IPS DF 6.9 (cell line): ENCODE measurements at regions not wholly inside any gene's neighbourhood (a gene's known extent, or its start where the extent isn't known, plus 50 kb on each side); places are given as distances from the start of the nearest gene placed in this dataset.

Experiments
- DNase-seq: peaks from one replicate; pipeline ENCODE4 v3.0.0-alpha.2; 2013; ENCODE audit warnings: low read depth, low spot score
- H3K27ac ChIP-seq: one replicate; pipeline ENCODE4 v1.5.1; 2013; ENCODE audit warnings: low read length, control low read depth
- H3K27me3 ChIP-seq: 2 replicates; pipeline ENCODE4 v1.6.1; 2013; ENCODE audit warnings: mild to moderate bottlenecking, low read length; ENCODE audit not compliant: control insufficient read depth, insufficient read depth
- H3K36me3 ChIP-seq: 2 replicates; pipeline ENCODE4 v1.6.1; 2013; ENCODE audit warnings: low read length; ENCODE audit not compliant: control insufficient read depth, insufficient read depth
- H3K4me1 ChIP-seq: 2 replicates; pipeline ENCODE4 v1.6.1; 2013; ENCODE audit warnings: low read length; ENCODE audit not compliant: control insufficient read depth, insufficient read depth
- H3K4me3 ChIP-seq: 2 replicates; pipeline ENCODE4 v1.5.1; 2013; ENCODE audit warnings: mild to moderate bottlenecking, low read length
- H3K9me3 ChIP-seq: 2 replicates; pipeline ENCODE4 v1.6.1; 2013; ENCODE audit warnings: low read length, inconsistent platforms; ENCODE audit not compliant: control insufficient read depth, insufficient read depth
- WGBS: extraction: QIAGEN DNeasy Blood & Tissue Kit; methylation state at CpG from one replicate; pipeline ENCODE4 v1.1.7; 2013; ENCODE audit warnings: mixed read lengths, missing lambda C conversion rate; ENCODE audit not compliant: insufficient read length, insufficient coverage; 5-methylcytosine and 5-hydroxymethylcytosine counted together

DNA sequence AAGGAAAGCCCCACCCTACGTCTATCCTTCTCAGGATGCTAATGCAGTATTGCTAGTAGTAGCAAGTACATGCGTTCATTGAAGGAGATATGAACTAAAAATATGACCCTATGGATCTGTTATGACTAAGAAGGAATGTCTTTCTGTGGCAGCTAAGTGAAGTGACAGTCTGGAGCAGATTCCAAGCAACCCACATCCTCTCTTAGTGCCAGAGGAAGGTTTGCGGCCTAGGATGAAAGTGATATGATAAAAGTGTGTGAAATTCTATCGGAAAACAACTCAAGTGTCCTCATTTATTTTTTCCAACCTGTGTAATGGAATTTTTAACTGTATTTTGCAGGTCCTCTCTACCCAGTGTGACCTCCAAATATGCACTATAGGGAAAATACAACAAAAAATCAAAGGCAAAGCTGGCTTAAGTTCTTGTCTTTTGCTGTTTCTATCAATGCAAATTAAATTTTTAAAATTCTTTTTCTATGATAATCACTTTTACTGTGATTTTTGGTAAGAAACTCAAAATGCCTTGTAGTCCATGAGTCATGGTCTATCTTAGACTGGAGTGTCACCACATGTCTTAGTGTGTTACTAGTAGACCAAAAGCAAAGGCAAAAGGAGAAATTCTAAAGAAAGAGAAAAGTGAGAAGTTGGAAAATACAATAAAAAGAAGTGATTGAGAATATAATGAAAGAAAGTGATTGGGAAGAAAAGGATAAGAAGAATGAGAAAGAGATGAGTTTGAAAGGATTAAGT is 161.2 kb upstream of the TMCO5A start:
- Histone ChIP-seq H3K4me1 (no peaks in the 10 kb centered on the region), H3K27me3 (no peaks in the 10 kb centered on the region), H3K4me3 (no peak overlapping the region), H3K27ac (no peak overlapping the region), H3K9me3 (no peaks in the 10 kb centered on the region), H3K36me3 (no peaks in the 10 kb centered on the region)
- no peak for DNase-seq
- no CpG with 5 or more reads among the region's 4 CpGs for WGBS

DNA sequence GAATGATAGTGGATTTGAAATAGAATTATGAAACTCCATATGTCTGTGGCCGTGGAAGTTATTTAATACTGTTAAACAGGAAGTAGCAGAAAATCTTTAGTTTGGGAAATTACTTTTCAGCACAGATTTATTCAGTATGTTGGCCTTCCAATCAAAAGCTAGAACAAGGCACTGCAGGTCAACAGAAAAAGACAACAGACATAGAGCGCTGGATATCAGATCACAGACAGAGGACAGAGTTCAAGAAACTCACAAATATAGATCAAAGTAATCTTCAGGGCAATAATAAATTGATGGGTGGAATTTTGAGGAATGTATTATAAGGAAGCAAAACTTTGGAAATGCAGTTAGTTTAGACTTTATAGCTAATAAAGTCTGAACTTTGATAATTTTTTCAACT is 159.5 kb upstream of the TMCO5A start:
- Histone ChIP-seq H3K4me1 (no peaks in the 10 kb centered on the region), H3K27me3 (no peaks in the 10 kb centered on the region), H3K9me3 (no peaks in the 10 kb centered on the region), H3K27ac (no peak overlapping the region), H3K36me3 (no peaks in the 10 kb centered on the region), H3K4me3 (no peak overlapping the region)
- no peak for DNase-seq
- WGBS, result no CpG with 5 or more reads among the region's 2 CpGs

DNA sequence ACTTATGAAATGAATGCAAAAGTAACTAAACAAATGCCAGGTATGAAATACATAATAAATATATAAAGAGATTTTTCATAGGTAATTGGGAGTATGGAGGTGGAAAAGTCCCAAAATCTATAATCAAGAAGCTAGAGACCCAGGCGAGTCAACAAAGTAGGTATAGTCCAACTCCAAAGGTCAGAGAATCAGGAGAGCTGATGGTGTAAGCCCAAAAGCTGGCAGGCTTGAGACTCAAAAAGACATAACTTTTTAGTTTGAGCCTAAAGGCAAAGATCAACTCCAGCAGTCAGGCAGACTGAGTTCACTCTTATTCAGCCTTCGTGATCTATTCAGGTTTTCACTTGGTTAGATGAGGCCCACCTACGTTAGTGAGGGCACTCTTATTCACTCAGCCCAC is 157.4 kb upstream of the TMCO5A start:
- Histone ChIP-seq H3K9me3 (no peaks in the 10 kb centered on the region), H3K4me3 (no peak overlapping the region), H3K27me3 (no peaks in the 10 kb centered on the region), H3K36me3 (no peaks in the 10 kb centered on the region), H3K4me1 (no peaks in the 10 kb centered on the region), H3K27ac (no peak overlapping the region)
- no peak for DNase-seq
- WGBS, result no CpG with 5 or more reads among the region's 3 CpGs

DNA sequence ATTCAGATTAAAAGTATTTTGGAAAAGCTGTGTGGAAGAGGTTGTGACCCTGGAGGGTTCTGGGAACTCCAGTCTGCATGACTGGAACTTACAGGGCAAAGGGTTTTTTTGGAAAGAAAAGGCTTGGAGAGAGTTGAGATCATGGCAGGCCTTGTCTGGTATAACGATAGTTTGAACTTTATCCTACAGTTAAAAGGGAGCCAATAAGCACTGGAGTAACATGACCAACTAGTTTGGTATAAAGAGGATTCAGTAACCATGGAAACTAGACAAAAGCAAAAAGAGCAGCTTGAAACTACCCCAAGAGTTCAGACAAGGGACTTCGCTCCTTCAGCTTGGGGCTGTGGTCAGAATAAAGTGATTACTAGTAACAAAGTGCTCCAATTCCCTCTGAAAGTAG is 151.2 kb upstream of the TMCO5A start:
- no peak overlapping the region for H3K27ac ChIP-seq
- H3K9me3 ChIP-seq, result no peaks in the 10 kb centered on the region
- H3K4me1 ChIP-seq, result no peaks in the 10 kb centered on the region
- DNase-seq, result no peak
- no peak overlapping the region for H3K4me3 ChIP-seq
- no peaks in the 10 kb centered on the region for H3K27me3 ChIP-seq
- no peaks in the 10 kb centered on the region for H3K36me3 ChIP-seq
- WGBS, result no CpG with 5 or more reads among the region's 2 CpGs

DNA sequence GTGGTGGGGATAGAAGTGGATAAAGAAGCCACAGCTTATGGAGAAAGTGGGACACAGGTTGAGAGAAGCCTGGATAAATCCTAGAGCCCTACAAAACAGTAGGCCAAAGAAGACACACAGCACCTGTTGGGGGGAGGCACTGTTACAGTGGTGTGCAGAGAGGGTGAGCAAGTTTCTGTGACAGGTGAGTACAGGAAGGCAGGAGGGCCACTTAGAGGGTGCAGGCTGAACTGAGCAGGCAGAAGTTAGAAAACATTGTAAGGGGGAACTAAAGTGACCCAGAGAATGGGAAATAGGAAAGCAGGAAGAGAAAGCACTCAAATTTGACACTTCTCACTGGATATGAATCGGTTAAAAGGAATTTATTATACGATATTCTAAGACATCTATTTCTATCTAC is 146.1 kb upstream of the TMCO5A start:
- no peaks in the 10 kb centered on the region for H3K27me3 ChIP-seq
- no peak for DNase-seq
- H3K4me1 ChIP-seq, result no peaks in the 10 kb centered on the region
- no peak overlapping the region for H3K4me3 ChIP-seq
- H3K36me3 ChIP-seq, result no peaks in the 10 kb centered on the region
- no CpG with 5 or more reads among the region's 2 CpGs for WGBS
- H3K27ac ChIP-seq, result no peak overlapping the region
- no peaks in the 10 kb centered on the region for H3K9me3 ChIP-seq

DNA sequence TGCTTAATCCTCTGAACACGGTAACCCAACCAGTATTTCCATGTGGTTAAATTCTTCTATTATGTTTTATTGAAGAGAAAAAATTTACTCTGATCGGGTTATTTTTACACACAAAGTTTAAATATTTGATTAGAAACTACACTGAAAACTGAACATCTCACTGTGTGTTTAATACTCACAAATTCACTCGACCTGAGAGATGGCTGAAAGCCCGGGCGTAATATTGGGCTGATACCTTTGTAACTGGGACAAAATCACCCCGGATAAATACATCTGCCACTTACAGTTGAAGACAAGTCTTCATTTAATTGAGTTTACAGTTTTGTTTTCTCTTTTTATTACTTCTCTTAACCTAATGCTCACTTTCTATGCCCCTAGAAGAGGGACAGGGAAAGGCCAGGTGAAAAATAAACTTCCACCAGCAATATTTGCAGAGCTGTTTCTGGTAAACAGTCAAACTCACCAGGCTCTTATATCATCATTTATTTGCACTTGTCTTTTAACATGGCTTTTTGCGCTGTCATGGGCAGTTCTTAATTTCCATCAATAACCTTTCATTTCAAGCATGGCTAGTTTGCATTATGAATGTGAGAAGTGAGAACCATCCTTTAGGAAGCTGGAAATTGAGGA is 145.6 kb upstream of the TMCO5A start:
- DNase-seq, result no peak
- Histone ChIP-seq H3K4me1 (no peaks in the 10 kb centered on the region), H3K27me3 (no peaks in the 10 kb centered on the region), H3K27ac (no peak overlapping the region), H3K9me3 (no peaks in the 10 kb centered on the region), H3K4me3 (no peak overlapping the region), H3K36me3 (no peaks in the 10 kb centered on the region)
- WGBS, result no CpG with 5 or more reads among the region's 7 CpGs

DNA sequence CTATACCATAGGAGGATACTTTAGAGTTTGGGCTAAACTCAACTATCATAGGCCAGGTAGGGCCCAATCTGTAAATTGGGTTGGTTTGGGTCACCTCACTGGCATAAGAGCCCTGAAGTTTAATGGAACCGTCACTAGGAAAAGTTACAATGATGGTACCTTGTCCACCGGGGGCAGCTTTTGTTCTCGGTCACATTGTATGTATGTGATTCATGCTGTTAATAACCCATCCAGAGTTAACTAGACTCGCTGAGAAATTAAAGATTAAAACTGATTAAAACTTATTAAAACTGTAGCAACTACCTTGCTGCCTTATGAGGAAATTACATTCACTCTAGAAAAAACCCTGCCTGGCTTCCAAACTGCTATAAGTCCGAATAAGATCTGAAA is 145.0 kb upstream of the TMCO5A start:
- Histone ChIP-seq H3K27me3 (no peaks in the 10 kb centered on the region), H3K27ac (no peak overlapping the region)
- no peak for DNase-seq

DNA sequence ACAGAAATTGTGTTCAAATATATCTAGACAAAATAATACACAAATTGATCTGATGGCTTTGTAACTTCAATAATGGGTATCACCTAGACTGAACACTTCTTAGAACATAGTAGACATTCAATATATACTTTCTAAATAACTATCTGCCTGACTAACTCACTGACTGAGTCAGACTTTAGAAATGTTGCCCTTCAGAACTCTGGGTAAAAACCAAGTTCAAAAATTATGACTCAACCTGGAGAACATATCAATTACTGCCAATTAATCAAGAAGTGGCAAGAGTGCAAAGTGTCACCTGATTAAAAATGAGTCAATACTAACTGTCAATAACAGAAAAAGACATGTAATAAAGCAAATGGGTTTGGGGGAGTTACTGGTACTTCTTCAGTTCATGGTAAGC is 144.6 kb upstream of the TMCO5A start:
- Histone ChIP-seq H3K27me3 (no peaks in the 10 kb centered on the region), H3K4me3 (no peak overlapping the region), H3K4me1 (no peaks in the 10 kb centered on the region), H3K27ac (no peak overlapping the region), H3K36me3 (no peaks in the 10 kb centered on the region), H3K9me3 (no peaks in the 10 kb centered on the region)
- no peak for DNase-seq

More for the DNA sequence above, 145.0 kb upstream of the TMCO5A start:
- H3K36me3 ChIP-seq, result no peaks in the 10 kb centered on the region
- H3K9me3 ChIP-seq, result no peaks in the 10 kb centered on the region
- WGBS, result no CpG with 5 or more reads among the region's 5 CpGs
- no peak overlapping the region for H3K4me3 ChIP-seq
- no peaks in the 10 kb centered on the region for H3K4me1 ChIP-seq

DNA sequence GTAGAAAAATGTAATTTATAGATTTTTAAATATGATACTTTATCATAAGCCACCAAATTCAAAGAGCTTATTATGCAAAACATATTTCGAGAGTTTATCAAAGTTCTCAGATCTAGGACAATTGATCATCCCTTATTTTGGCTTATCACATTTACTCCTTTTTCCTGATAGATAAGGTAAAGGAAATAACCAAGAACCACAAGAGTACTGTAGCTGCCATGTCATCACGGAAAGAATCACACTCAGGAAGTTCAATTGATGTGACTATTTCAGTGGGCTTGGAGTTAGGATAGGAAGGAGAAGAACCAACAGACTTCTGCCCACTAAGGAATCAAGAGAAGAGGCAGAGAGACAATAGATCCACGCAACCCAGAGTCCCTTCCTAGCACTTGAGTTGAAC is 142.7 kb upstream of the TMCO5A start:
- no peaks in the 10 kb centered on the region for H3K36me3 ChIP-seq
- H3K4me3 ChIP-seq, result no peak overlapping the region
- DNase-seq, result no peak
- H3K27ac ChIP-seq, result no peak overlapping the region
- H3K27me3 ChIP-seq, result no peaks in the 10 kb centered on the region
- no peaks in the 10 kb centered on the region for H3K9me3 ChIP-seq
- WGBS, result no CpG with 5 or more reads among the region's 3 CpGs
- no peaks in the 10 kb centered on the region for H3K4me1 ChIP-seq

DNA sequence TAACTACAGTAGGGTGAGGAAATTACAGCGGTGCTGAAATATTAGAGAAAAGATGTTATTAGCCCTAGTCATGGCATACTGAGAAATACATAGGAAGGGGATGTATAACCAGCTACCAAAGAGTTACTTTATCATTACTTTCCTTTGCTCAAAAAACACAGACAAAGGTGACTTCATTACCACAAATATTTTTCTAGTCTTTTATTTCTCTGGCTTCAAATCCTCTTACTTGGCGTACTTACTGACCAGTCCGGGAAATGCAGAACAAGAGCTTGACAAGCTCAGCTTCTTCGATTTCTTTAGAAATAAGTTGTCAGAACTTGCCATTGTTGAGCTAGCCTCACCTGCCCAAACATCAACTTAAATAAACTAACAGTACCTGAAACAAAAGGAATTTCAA is 142.1 kb upstream of the TMCO5A start:
- no peaks in the 10 kb centered on the region for H3K36me3 ChIP-seq
- no peaks in the 10 kb centered on the region for H3K9me3 ChIP-seq
- H3K4me3 ChIP-seq, result no peak overlapping the region
- WGBS, result no CpG with 5 or more reads among the region's 4 CpGs
- no peaks in the 10 kb centered on the region for H3K4me1 ChIP-seq
- H3K27ac ChIP-seq, result no peak overlapping the region
- no peak for DNase-seq
- H3K27me3 ChIP-seq, result no peaks in the 10 kb centered on the region

DNA sequence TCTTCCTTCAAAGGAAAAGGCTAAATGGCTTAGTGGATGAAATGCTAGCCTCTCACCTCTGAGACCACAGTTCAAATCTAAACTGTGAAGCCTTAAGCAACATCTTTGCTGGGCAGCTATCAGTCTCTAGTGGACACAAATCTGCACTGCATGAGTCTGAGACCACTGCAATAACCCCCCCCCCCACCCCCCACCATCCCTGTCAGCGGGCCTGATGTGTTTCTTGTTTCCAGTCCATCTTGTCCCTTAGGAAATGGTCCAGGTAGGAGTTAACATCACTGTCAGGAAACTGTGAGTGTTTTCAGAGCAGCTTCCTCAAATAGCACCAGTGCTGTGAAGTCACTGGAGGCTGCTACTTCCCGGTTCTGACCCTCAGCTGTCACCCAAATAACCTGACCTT is 140.6 kb upstream of the TMCO5A start:
- Histone ChIP-seq H3K36me3 (no peaks in the 10 kb centered on the region), H3K27ac (no peak overlapping the region), H3K4me1 (no peaks in the 10 kb centered on the region), H3K4me3 (no peak overlapping the region), H3K9me3 (no peaks in the 10 kb centered on the region), H3K27me3 (no peaks in the 10 kb centered on the region)
- WGBS, result no CpG with 5 or more reads among the region's 2 CpGs
- no peak for DNase-seq
